HCT116 (cell line): ENCODE measurements at regions not wholly inside any gene's neighbourhood (a gene's known extent, or its start where the extent isn't known, plus 50 kb on each side); places are given as distances from the start of the nearest gene placed in this dataset.

ENCODE experiments used
- ATAC-seq: fragments of 200-7000 bp; cut with Tn5 transposase; 2 replicates; pipeline ENCODE4 v1.9.1; 2020; ENCODE audit warnings: mild to moderate bottlenecking, moderate library complexity
- BruUV-seq: library from RNA; stranded (reverse); fragments of 400-500 nt; replicated peaks from 2 replicates; lab custom pipeline; 2021; lab: Mats Ljungman, UMichigan
- CTCF ChIA-PET: fragments of 300-600 bp; sonication (Branson Sonifier 250); formaldehyde crosslinking; loops from one replicate; lab custom pipeline; 2021; ENCODE audit warnings: antibody characterized with exemption; lab: Charles Lee
- POLR2A ChIA-PET: fragments of 300-600, 350-600 bp; sonication (Branson Sonifier 250); formaldehyde crosslinking; loops from one replicate; lab custom pipeline; 2021; ENCODE audit warnings: antibody characterized with exemption; lab: Charles Lee
- RAD21 ChIA-PET, 2 experiments: fragments of 300-600 bp; sonication (Branson Sonifier 250); formaldehyde crosslinking; loops; one replicate each; lab custom pipeline; 2023; ENCODE audit warnings: low total read pairs in 2 of 2; ENCODE audit not compliant: uncharacterized antibody in 2 of 2, unreplicated experiment in 2 of 2, low non-redundant PET in 1 of 2; lab: Charles Lee
- DNase-seq: peaks from one replicate; pipeline ENCODE4 v3.0.0-alpha.2; 2010; ENCODE audit warnings: low read depth, low spot score
- H2AFZ ChIP-seq: fragments of 200-600 bp; shearing (Covaris generic), sonication (generic); 2 replicates; pipeline ENCODE4 v1.6.1; 2017; ENCODE audit warnings: low read depth, mixed run types, mixed read lengths, antibody characterized with exemption, low read length; ENCODE audit not compliant: poor library complexity, severe bottlenecking
- H3K27ac ChIP-seq: 2 replicates; pipeline ENCODE4 v1.5.1; 2012; ENCODE audit warnings: low read depth, low read length
- H3K27me3 ChIP-seq: fragments of 200-600 bp; sonication (generic); 2 replicates; pipeline ENCODE4 v1.6.1; 2016; ENCODE audit warnings: mixed run types, low read length, mixed read lengths; ENCODE audit not compliant: insufficient read depth
- H3K36me3 ChIP-seq, 2 experiments: fragments of 200-500 bp in 1 of 2; fragments of 200-600 bp in 1 of 2; sonication (Bioruptor generic) in 1 of 2; sonication (generic) in 1 of 2; 2 replicates each; pipeline versions ENCODE4 v1.5.1 to v1.6.1; 2014 to 2016; ENCODE audit warnings: low read length in 2 of 2, inconsistent platforms in 1 of 2, mixed read lengths in 1 of 2, mixed run types in 1 of 2; ENCODE audit not compliant: insufficient read depth in 2 of 2, control insufficient read depth in 1 of 2
- H3K4me1 ChIP-seq, 2 experiments: fragments of 200-600 bp in 1 of 2; sonication (generic) in 1 of 2; 2 replicates each; pipeline versions ENCODE4 v1.5.1 to v1.6.1; 2012 to 2017; ENCODE audit warnings: low read length in 2 of 2, inconsistent platforms in 1 of 2, mild to moderate bottlenecking in 1 of 2, mixed read lengths in 1 of 2, mixed run types in 1 of 2, moderate library complexity in 1 of 2; ENCODE audit not compliant: insufficient read depth in 2 of 2, control insufficient read depth in 1 of 2
- H3K4me2 ChIP-seq: fragments of 200-600 bp; sonication (generic); 2 replicates; pipeline ENCODE4 v1.6.1; 2017; ENCODE audit warnings: mixed run types, low read length, mixed read lengths
- H3K4me3 ChIP-seq, 2 experiments: fragments of 200-600 bp in 1 of 2; sonication (generic) in 1 of 2; replicated peaks in 1 of 2; 2 replicates each; pipeline ENCODE4 v1.5.1; 2011 to 2016; ENCODE audit warnings: low read length in 2 of 2, control low read depth in 1 of 2, low read depth in 1 of 2, mild to moderate bottlenecking in 1 of 2, mixed read lengths in 1 of 2, mixed run types in 1 of 2
- H3K79me2 ChIP-seq: fragments of 200-600 bp; sonication (generic); 2 replicates; pipeline ENCODE4 v1.6.1; 2017; ENCODE audit warnings: mild to moderate bottlenecking, mixed run types, low read length, moderate library complexity, mixed read lengths; ENCODE audit not compliant: insufficient read depth
- H3K9ac ChIP-seq: fragments of 200-600 bp; sonication (generic); 2 replicates; pipeline ENCODE4 v1.6.1; 2016; ENCODE audit warnings: low read length, mixed read lengths
- H3K9me2 ChIP-seq: fragments of 200-600 bp; sonication (generic), shearing (Covaris generic); 2 replicates; pipeline ENCODE4 v1.6.1; 2017; ENCODE audit warnings: mixed run types, mild to moderate bottlenecking, moderate library complexity; ENCODE audit not compliant: insufficient read depth
- H3K9me3 ChIP-seq, 2 experiments: fragments of 200-500 bp in 1 of 2; fragments of 200-600 bp in 1 of 2; sonication (Bioruptor generic) in 1 of 2; sonication (generic) in 1 of 2; 2 replicates each; pipeline ENCODE4 v1.6.1; 2014 to 2017; ENCODE audit warnings: low read length in 2 of 2, mixed read lengths in 2 of 2, inconsistent platforms in 1 of 2, low read depth in 1 of 2, mild to moderate bottlenecking in 1 of 2, mixed run types in 1 of 2, moderate library complexity in 1 of 2; ENCODE audit not compliant: control insufficient read depth in 1 of 2, insufficient read depth in 1 of 2
- H4K20me1 ChIP-seq: fragments of 200-600 bp; sonication (generic), shearing (Covaris generic); 2 replicates; pipeline ENCODE4 v1.6.1; 2017; ENCODE audit warnings: mixed run types, mild to moderate bottlenecking, moderate library complexity; ENCODE audit not compliant: insufficient read depth
- CEBPB ChIP-seq: IDR thresholded peaks from 2 replicates; pipeline ENCODE4 v1.6.1; 2012; ENCODE audit warnings: low read depth
- ZFX ChIP-seq: fragments of 450-650 bp; IDR thresholded peaks from 2 replicates; pipeline ENCODE4 v1.6.1; 2017
- intact Hi-C: fragments of 100-400 bp; cut with micrococcal nuclease; formaldehyde crosslinking; loops from 2 replicates; pipeline ENCODE4 v1.10.0; 2022

DNA sequence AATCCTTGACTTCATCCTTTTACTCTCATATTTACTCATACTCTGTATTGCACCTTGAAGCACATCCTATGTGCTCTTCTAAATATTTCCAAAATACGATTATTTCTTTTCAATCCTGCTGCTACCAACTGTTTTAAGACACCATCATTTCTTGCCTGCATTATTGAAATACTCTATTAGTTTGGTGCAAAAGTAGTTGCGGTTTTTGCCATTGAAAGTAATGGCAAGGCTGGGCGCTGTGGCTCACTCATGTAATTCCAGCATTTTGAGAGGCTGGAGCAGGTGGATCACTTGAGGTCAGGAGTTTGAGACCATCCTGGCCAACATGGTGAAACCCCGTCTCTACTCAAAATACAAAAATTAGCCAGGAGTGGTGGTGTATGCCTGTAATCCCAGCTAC is 412.5 kb downstream of the KCNH5 start:
- BruUV-seq: no TSS peak
- H3K27ac ChIP-seq: no peak overlapping the region
- ChIA-PET CTCF (no interaction called here), RAD21 (no interaction called here), POLR2A (no interaction called here)
- intact Hi-C loops: no loop called here
- H2AFZ ChIP-seq: no peak overlapping the region
- ATAC-seq: no peak
- no peak overlapping the region for H3K9ac ChIP-seq
- no peak for DNase-seq
- no peaks in the 10 kb centered on the region for H4K20me1 ChIP-seq
- peaks cover 6% of the 10 kb centered on the region in 2 experiments; a peak in 2 of 4 replicates for H3K9me3 ChIP-seq
- H3K9me2 ChIP-seq: no peaks in the 10 kb centered on the region
- H3K4me2 ChIP-seq: no peak overlapping the region
- H3K27me3 ChIP-seq: no peaks in the 10 kb centered on the region
- H3K4me3 ChIP-seq: no peak overlapping the region
- TF ChIP-seq ZFX: no peak
- no peaks in the 10 kb centered on the region for H3K79me2 ChIP-seq
- H3K4me1 ChIP-seq: no peaks in the 10 kb centered on the region
- H3K36me3 ChIP-seq: no peaks in the 10 kb centered on the region

DNA sequence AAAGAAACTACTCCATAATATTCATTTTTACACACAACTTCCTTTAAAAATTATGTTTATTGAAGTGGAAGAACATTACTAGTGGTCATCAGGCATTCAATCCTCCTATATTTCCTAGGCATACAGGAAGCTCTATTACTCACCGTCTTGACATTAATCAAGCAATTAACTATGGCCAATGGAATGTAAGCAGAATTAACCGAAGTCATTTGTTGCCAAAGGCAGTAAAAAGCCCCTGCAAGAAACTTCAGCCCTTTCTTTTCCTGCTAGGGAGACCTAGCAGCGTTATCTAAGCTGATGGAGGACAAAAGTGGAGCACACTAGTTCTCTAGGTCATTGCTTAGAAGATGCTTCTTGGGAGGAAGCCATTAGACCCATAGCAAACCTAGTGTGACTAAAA is 399.6 kb downstream of the KCNH5 start:
- H3K27ac ChIP-seq: no peak overlapping the region
- ATAC-seq: no peak
- CTCF ChIA-PET: no interaction called here
- no peaks in the 10 kb centered on the region for H4K20me1 ChIP-seq
- H3K9me2 ChIP-seq: no peaks in the 10 kb centered on the region
- RAD21 ChIA-PET: no interaction called here
- intact Hi-C loops: no loop called here
- no peaks in the 10 kb centered on the region for H3K36me3 ChIP-seq
- H3K4me2 ChIP-seq: no peak overlapping the region
- no peak for DNase-seq
- H3K4me1 ChIP-seq: no peaks in the 10 kb centered on the region
- H3K27me3 ChIP-seq: no peaks in the 10 kb centered on the region
- H2AFZ ChIP-seq: no peak overlapping the region
- TF ChIP-seq CEBPB: no peak
- POLR2A ChIA-PET: no interaction called here
- BruUV-seq: no TSS peak
- H3K9me3 ChIP-seq: peaks cover 3 to 13% of the 10 kb centered on the region in 2 experiments; a peak in 2 of 4 replicates
- H3K9ac ChIP-seq: no peak overlapping the region
- no peak overlapping the region for H3K4me3 ChIP-seq
- H3K79me2 ChIP-seq: no peaks in the 10 kb centered on the region
